ENCODE measurements at regions not wholly inside any gene's neighbourhood (a gene's known extent, or its start where the extent isn't known, plus 50 kb on each side); places are given as distances from the start of the nearest gene placed in this dataset.

- TF ChIP-seq YY1 (IDR thresholded peaks at IDR 0.05; ENCODE audit: insufficient read depth, insufficient read length), result no peak
- no peak for TF ChIP-seq ZNF274 (IDR thresholded peaks at IDR 0.05; ENCODE audit: low read depth, low read length)
Observed at GRCh38 chr12:91805031-91805430, 340.6 kb downstream of the BTG1 start.
